Kidney (tissue), 13 donors: ENCODE measurements at regions not wholly inside any gene's neighbourhood (a gene's known extent, or its start where the extent isn't known, plus 50 kb on each side); places are given as distances from the start of the nearest gene placed in this dataset.
"Not testable (repeated sequence)": the region's sequence is repeated elsewhere in the genome, so short reads cannot be mapped to it uniquely, and the experiment has no call there.

ENCODE experiments used
- DNase-seq, 5 donors: peaks; one replicate each; pipeline ENCODE4 v3.0.0-alpha.2; 2013 to 2020
- FAIRE-seq: peaks from 2 replicates; lab custom pipeline; 2012; peaks lifted over from hg19 to GRCh38; lab: Jason Lieb, UNC
- H3K27ac ChIP-seq, 2 donors: one replicate each; pipeline ENCODE4 v1.7.0; 2013; ENCODE audit warnings: low read depth in 2 of 2, low read length in 2 of 2, inconsistent platforms in 1 of 2
- H3K27me3 ChIP-seq: one replicate; pipeline ENCODE4 v1.7.1; 2013; ENCODE audit warnings: low read length, inconsistent platforms; ENCODE audit not compliant: control insufficient read depth, insufficient read depth
- H3K36me3 ChIP-seq, 3 donors: one replicate each; pipeline versions ENCODE4 v1.7.0 to v1.7.1; 2013; ENCODE audit warnings: low read length in 3 of 3, control low read depth in 1 of 3, inconsistent platforms in 1 of 3; ENCODE audit not compliant: insufficient read depth in 3 of 3, control insufficient read depth in 2 of 3
- H3K4me1 ChIP-seq, 3 donors: one replicate each; pipeline versions ENCODE4 v1.7.0 to v1.7.1; 2013; ENCODE audit warnings: low read length in 3 of 3, inconsistent platforms in 1 of 3, low read depth in 1 of 3; ENCODE audit not compliant: control insufficient read depth in 2 of 3, insufficient read depth in 2 of 3
- H3K4me3 ChIP-seq, 3 donors: one replicate each; pipeline versions ENCODE4 v1.7.0 to v1.8.1; 2013; ENCODE audit warnings: low read length in 3 of 3, control low read depth in 1 of 3, inconsistent platforms in 1 of 3
- H3K9ac ChIP-seq, 3 donors: one replicate each; pipeline versions ENCODE4 v1.7.0 to v1.7.1; 2013; ENCODE audit warnings: low read length in 3 of 3, control low read depth in 1 of 3, inconsistent platforms in 1 of 3
- H3K9me3 ChIP-seq, 3 donors: one replicate each; pipeline versions ENCODE4 v1.7.0 to v1.7.1; 2013; ENCODE audit warnings: low read length in 3 of 3, control low read depth in 1 of 3, inconsistent platforms in 1 of 3; ENCODE audit not compliant: control insufficient read depth in 2 of 3, insufficient read depth in 1 of 3
- intact Hi-C: fragments of 100-400 bp; cut with DNase I; formaldehyde crosslinking; loops from one replicate; pipeline ENCODE4 v1.11.1; 2022
- TF ChIP-seq, protein P1 (sequence below): IDR thresholded peaks from 3 replicates; pipeline ENCODE4 v1.5.1; 2012; ENCODE audit warnings: mild to moderate bottlenecking, moderate library complexity, borderline replicate concordance; ENCODE audit not compliant: insufficient read depth; ENCODE audit errors: extremely low read depth
- donor health status: control.
- donor health status: control.
- donor health status: control.
- donor health status: control.
- donor health status: control.
- donor health status: DM: yes; HTN: yes; CAD: no.
- donor health status: Normal renal cell carcinoma (clear cell type).

GRCh38 chr13:65353951-65354350, 1876.2 kb downstream of the PCDH9 start:
- DNase-seq (no peak), FAIRE-seq (no peak)
- Histone ChIP-seq H3K27me3 (no peaks in the 10 kb centered on the region), H3K4me1 (no peaks in the 10 kb centered on the region), H3K27ac (no peak overlapping the region), H3K4me3 (no peak overlapping the region), H3K36me3 (no peaks in the 10 kb centered on the region), H3K9me3 (peaks cover 0 to 2% (median 0%) of the 10 kb centered on the region in 3 donors), H3K9ac (no peak overlapping the region)
- intact Hi-C loops, result no loop called here
- TF ChIP-seq, protein P1, sequence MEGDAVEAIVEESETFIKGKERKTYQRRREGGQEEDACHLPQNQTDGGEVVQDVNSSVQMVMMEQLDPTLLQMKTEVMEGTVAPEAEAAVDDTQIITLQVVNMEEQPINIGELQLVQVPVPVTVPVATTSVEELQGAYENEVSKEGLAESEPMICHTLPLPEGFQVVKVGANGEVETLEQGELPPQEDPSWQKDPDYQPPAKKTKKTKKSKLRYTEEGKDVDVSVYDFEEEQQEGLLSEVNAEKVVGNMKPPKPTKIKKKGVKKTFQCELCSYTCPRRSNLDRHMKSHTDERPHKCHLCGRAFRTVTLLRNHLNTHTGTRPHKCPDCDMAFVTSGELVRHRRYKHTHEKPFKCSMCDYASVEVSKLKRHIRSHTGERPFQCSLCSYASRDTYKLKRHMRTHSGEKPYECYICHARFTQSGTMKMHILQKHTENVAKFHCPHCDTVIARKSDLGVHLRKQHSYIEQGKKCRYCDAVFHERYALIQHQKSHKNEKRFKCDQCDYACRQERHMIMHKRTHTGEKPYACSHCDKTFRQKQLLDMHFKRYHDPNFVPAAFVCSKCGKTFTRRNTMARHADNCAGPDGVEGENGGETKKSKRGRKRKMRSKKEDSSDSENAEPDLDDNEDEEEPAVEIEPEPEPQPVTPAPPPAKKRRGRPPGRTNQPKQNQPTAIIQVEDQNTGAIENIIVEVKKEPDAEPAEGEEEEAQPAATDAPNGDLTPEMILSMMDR, result no peak

GRCh38 chr13:65353150-65353549, 1877.0 kb downstream of the PCDH9 start:
- H3K27me3 ChIP-seq, FAIRE-seq, H3K4me3 ChIP-seq: not testable (repeated sequence)

GRCh38 chr13:65347420-65348030, 1882.6 kb downstream of the PCDH9 start:
- TF ChIP-seq, protein P1, result no peak
- intact Hi-C loops, result no loop called here
- Histone ChIP-seq H3K9ac (no peak overlapping the region), H3K9me3 (no peaks in the 10 kb centered on the region), H3K4me1 (no peaks in the 10 kb centered on the region), H3K27ac (no peak overlapping the region), H3K27me3 (no peaks in the 10 kb centered on the region), H3K4me3 (no peak overlapping the region), H3K36me3 (no peaks in the 10 kb centered on the region)
- DNase-seq (no peak), FAIRE-seq (no peak)

More at GRCh38 chr13:65353150-65353549, 1877.0 kb downstream of the PCDH9 start:
- H3K9ac ChIP-seq, H3K4me1 ChIP-seq, DNase-seq, H3K9me3 ChIP-seq, H3K36me3 ChIP-seq, H3K27ac ChIP-seq, intact Hi-C loops: not testable (repeated sequence)

DNA sequence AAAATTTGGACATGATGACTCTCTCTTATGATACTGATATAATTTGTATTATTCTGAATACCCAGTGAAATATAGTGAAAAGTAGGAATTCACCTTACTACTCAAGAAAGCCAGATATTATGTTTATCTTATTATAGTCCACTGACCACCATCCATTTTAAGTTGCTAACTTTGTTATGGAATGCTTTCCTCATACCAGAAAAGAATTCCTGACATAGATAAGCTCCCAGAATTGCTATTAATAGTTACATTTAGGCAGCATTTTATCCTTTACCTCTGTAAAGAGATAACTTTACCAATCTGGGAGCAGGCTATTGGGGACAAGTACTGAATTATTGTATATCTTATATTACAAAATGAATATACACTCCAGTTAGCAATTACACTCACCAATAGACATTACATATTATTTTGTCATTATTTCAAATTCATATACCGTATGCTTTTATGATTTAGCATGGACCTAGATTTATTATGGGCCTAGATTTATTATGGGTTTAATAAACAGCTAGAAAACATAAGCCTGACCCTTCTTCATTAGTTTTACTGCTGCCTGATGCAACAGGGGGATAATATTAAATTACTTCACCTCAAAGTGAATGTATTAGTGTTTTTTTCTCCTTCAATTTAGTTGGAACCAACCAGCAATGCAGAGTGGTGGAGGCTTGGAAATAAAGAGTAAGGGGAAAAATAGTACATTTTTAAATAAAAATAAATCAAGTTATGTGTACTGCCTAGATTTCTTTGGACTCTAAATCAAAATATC, 1886.1 kb downstream of the PCDH9 start:
- no peak overlapping the region for H3K4me3 ChIP-seq
- DNase-seq, result no peak
- no peak overlapping the region for H3K9ac ChIP-seq
- intact Hi-C loops, result no loop called here
- no peaks in the 10 kb centered on the region for H3K36me3 ChIP-seq
- H3K27ac ChIP-seq, result no peak overlapping the region
- no peaks in the 10 kb centered on the region for H3K27me3 ChIP-seq
- TF ChIP-seq, protein P1, result no peak
- no peak for FAIRE-seq
- no peaks in the 10 kb centered on the region for H3K9me3 ChIP-seq
- H3K4me1 ChIP-seq, result no peaks in the 10 kb centered on the region
